Lung microvascular endothelial cell (primary cell): ENCODE measurements at regions not wholly inside any gene's neighbourhood (a gene's known extent, or its start where the extent isn't known, plus 50 kb on each side); places are given as distances from the start of the nearest gene placed in this dataset.
"Not testable (repeated sequence)": the region's sequence is repeated elsewhere in the genome, so short reads cannot be mapped to it uniquely, and the experiment has no call there.

ENCODE experiments used
- DNase-seq, 2 donors: peaks; one replicate each; pipeline versions ENCODE4 v3.0.0 to v3.0.0-alpha.2; 2010; ENCODE audit warnings: low read depth in 2 of 2

DNA sequence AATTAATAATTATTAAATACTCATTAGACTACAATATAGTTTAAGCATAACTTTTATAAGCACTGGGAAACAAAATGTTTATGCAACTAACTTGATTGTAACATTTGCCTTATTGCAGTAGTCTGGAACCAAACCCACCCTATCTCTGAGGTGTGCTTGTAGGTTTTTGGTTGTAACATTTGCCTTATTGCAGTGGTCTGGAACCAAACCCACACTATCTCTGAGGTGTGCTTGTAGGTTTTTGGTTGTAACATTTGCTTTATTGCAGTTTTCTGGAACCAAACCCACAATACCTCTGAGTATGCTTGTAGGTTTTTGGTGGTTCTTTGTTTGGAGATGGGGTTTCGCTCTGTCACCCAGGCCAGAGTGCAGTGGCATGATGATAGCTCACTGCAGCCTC lies 1376.4 kb upstream of the DEFB115 start:
- DNase-seq: peak in 1 of 2 donors; percentile 20

GRCh38 chr20:29883514-29884219 lies 1373.8 kb upstream of the DEFB115 start:
- DNase-seq: not testable (repeated sequence)

- not testable (repeated sequence) for DNase-seq
Measured at GRCh38 chr20:29884322-29884721, 1373.1 kb upstream of the DEFB115 start.

DNA sequence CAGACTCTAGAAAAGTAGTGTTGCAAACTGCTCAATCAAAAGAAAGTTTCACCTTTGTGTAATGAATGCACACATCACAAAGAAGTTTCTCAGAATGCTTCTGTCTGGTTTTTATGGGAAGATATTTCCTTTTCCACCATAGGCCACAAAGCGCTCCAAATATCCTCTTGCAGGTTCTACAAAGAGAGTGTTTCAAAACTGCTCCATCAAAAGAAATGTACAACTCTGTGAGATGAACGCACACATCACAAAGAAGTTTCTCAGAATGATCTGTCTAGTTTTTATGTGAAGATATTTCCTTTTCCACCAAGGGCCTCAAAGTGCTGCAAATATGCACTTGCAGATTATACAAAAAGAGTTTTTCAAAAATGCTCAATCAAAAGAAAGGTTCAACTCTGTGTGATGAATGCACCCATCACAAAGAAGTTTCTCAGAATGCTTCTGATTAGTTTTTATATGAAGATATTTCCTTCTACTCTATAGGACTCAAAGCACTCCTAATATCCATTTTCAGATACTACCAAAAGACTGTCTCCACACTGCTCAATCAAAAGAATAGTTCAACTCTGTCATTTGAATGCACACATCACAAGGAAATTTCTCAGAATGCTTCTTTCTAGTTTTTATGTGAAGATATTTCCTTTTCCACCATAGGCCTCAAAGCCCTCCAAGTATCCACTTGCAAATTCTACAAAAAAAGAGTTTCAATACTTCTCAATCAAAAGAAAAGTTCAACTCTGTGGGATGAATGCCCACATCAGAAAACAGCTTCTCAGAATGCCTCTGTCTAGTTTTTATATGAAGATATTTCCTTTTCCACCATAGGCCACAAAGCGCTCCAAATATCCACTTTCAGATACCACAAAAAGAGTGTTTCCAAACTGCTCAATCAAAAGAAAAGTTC lies 1371.9 kb upstream of the DEFB115 start:
- DNase-seq: not testable (repeated sequence)

DNA sequence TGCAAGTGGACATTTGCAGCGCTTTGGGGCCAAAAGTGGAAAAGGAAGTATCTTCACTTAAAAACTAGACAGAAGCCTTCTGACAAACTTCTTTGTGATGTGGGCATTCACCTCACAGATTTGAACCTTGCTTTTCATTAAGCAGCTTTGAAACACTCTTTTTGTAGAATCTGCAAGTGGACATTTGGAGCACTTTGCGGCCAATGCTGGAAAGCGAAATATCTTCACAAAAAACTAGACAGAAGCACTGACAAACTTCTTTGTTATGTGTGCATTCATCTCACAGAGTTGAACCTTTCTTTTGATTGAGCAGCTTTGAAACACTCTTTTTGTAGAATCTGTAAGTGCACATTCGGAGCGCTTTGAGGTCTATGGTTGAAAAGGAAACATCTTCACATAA lies 1365.9 kb upstream of the DEFB115 start:
- DNase-seq: not testable (repeated sequence)
